Body of pancreas (tissue), 4 donors: ENCODE measurements at regions not wholly inside any gene's neighbourhood (a gene's known extent, or its start where the extent isn't known, plus 50 kb on each side); places are given as distances from the start of the nearest gene placed in this dataset.

ENCODE experiments used
- POLR2A ChIP-seq, 3 donors: fragments of 450-650 bp; IDR thresholded peaks; one replicate each; pipeline ENCODE4 v1.6.1; 2016; ENCODE audit warnings: antibody characterized with exemption in 3 of 3, mild to moderate bottlenecking in 2 of 3
- TF ChIP-seq, protein P1 (sequence below), 7 experiments: fragments of 450-650 bp in 4 of 7; fragments of 200-600 bp in 3 of 7; sonication (generic) in 3 of 7; IDR thresholded peaks; one replicate each; pipeline ENCODE4 v1.5.1; 2016 to 2019; ENCODE audit warnings: antibody characterized with exemption in 7 of 7

DNA sequence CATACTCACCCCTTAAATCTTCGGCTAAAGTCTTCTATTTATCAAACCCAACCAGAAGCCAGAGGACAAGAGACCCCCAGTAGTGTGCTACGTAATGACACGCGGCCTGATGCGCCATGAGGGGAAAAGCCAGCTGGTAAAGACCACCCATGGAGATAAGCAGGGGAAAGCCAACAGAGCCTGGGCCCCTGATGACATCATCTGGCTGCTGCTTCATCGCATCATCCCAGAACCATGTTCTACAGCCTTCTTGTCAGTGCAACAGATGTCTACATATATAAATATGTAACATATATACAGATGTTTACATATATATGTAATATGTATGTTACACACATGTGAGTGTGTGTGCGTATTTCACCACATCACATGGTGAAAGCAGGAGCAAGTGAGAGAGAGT, 81.7 kb upstream of the VANGL1 start:
- TF ChIP-seq, protein P1, sequence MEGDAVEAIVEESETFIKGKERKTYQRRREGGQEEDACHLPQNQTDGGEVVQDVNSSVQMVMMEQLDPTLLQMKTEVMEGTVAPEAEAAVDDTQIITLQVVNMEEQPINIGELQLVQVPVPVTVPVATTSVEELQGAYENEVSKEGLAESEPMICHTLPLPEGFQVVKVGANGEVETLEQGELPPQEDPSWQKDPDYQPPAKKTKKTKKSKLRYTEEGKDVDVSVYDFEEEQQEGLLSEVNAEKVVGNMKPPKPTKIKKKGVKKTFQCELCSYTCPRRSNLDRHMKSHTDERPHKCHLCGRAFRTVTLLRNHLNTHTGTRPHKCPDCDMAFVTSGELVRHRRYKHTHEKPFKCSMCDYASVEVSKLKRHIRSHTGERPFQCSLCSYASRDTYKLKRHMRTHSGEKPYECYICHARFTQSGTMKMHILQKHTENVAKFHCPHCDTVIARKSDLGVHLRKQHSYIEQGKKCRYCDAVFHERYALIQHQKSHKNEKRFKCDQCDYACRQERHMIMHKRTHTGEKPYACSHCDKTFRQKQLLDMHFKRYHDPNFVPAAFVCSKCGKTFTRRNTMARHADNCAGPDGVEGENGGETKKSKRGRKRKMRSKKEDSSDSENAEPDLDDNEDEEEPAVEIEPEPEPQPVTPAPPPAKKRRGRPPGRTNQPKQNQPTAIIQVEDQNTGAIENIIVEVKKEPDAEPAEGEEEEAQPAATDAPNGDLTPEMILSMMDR (IDR thresholded peaks at IDR 0.05), result no peak
- TF ChIP-seq POLR2A (IDR thresholded peaks at IDR 0.05), result no peak
